ENCODE measurements at regions not wholly inside any gene's neighbourhood (a gene's known extent, or its start where the extent isn't known, plus 50 kb on each side); places are given as distances from the start of the nearest gene placed in this dataset.

GRCh38 chr16:51326131-51326856 is 175.2 kb upstream of the SALL1 start:
- Histone ChIP-seq H2AFZ (ENCODE audit: low read depth, low read length) (no peak overlapping the region), H3K4me2 (ENCODE audit: low read length) (no peak overlapping the region), H3K27me3 (ENCODE audit: low read depth, low read length) (no peaks in the 10 kb centered on the region), H3K4me3 (ENCODE audit: low read length) (no peak overlapping the region), H3K36me3 (replicated peaks; ENCODE audit: low read depth, low read length) (no peaks in the 10 kb centered on the region), H3K9ac (ENCODE audit: low read length) (no peak overlapping the region), H3K27ac (ENCODE audit: low read length) (no peak overlapping the region), H3K4me1 (ENCODE audit: low read length) (no peaks in the 10 kb centered on the region), H4K20me1 (ENCODE audit: insufficient read depth, low read length) (no peaks in the 10 kb centered on the region), H3K79me2 (ENCODE audit: low read length) (no peaks in the 10 kb centered on the region), H3K9me3 (ENCODE audit: insufficient read depth, low read length) (no peaks in the 10 kb centered on the region)
- no peak for TF ChIP-seq EZH2phosphoT487 (IDR thresholded peaks at IDR 0.05; ENCODE audit: low read depth)
- TF ChIP-seq, protein P1, sequence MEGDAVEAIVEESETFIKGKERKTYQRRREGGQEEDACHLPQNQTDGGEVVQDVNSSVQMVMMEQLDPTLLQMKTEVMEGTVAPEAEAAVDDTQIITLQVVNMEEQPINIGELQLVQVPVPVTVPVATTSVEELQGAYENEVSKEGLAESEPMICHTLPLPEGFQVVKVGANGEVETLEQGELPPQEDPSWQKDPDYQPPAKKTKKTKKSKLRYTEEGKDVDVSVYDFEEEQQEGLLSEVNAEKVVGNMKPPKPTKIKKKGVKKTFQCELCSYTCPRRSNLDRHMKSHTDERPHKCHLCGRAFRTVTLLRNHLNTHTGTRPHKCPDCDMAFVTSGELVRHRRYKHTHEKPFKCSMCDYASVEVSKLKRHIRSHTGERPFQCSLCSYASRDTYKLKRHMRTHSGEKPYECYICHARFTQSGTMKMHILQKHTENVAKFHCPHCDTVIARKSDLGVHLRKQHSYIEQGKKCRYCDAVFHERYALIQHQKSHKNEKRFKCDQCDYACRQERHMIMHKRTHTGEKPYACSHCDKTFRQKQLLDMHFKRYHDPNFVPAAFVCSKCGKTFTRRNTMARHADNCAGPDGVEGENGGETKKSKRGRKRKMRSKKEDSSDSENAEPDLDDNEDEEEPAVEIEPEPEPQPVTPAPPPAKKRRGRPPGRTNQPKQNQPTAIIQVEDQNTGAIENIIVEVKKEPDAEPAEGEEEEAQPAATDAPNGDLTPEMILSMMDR (IDR thresholded peaks at IDR 0.05; ENCODE audit: low read depth, low read length) = no peak

DNA sequence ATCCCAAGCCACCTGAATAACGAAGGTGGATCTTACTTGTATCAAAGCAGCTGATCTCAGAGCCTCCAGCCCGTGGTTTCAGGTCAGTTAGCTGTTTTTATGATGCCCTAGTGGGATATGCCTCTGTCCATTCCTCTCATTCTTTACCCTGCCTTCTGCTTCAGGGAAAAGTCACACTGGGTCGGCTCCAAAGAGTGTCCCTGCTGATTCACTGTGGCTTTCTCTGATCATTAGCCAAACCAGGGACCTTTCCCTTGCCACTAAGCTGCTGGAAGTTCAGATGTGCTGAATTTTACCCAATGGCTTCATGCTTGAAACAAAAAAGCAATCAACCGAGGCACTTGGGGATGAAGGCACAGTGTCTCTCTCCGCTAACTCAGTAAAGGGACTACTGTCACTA is 170.2 kb upstream of the SALL1 start:
- Histone ChIP-seq H3K4me1 (ENCODE audit: low read length) (no peaks in the 10 kb centered on the region), H3K9me3 (ENCODE audit: insufficient read depth, low read length) (no peaks in the 10 kb centered on the region), H3K27ac (ENCODE audit: low read length) (no peak overlapping the region), H3K4me3 (ENCODE audit: low read length) (no peak overlapping the region), H4K20me1 (ENCODE audit: insufficient read depth, low read length) (no peaks in the 10 kb centered on the region), H3K9ac (ENCODE audit: low read length) (no peak overlapping the region), H3K4me2 (ENCODE audit: low read length) (no peak overlapping the region), H3K79me2 (ENCODE audit: low read length) (no peaks in the 10 kb centered on the region), H2AFZ (ENCODE audit: low read depth, low read length) (no peak overlapping the region), H3K27me3 (ENCODE audit: low read depth, low read length) (no peaks in the 10 kb centered on the region), H3K36me3 (replicated peaks; ENCODE audit: low read depth, low read length) (no peaks in the 10 kb centered on the region)
- TF ChIP-seq, protein P1 (IDR thresholded peaks at IDR 0.05; ENCODE audit: low read depth, low read length) = no peak
- no peak for TF ChIP-seq EZH2phosphoT487 (IDR thresholded peaks at IDR 0.05; ENCODE audit: low read depth)

GRCh38 chr16:51317575-51317974 is 166.5 kb upstream of the SALL1 start:
- H3K36me3 ChIP-seq (replicated peaks; ENCODE audit: low read depth, low read length) = no peaks in the 10 kb centered on the region
- H4K20me1 ChIP-seq (ENCODE audit: insufficient read depth, low read length) = no peaks in the 10 kb centered on the region
- no peak overlapping the region for H3K4me3 ChIP-seq (ENCODE audit: low read length)
- no peaks in the 10 kb centered on the region for H3K79me2 ChIP-seq (ENCODE audit: low read length)
- no peak for TF ChIP-seq EZH2phosphoT487 (IDR thresholded peaks at IDR 0.05; ENCODE audit: low read depth)
- TF ChIP-seq, protein P1 (IDR thresholded peaks at IDR 0.05; ENCODE audit: low read depth, low read length) = no peak
- H3K4me1 ChIP-seq (ENCODE audit: low read length) = no peaks in the 10 kb centered on the region
- H3K4me2 ChIP-seq (ENCODE audit: low read length) = no peak overlapping the region
- no peak overlapping the region for H3K27ac ChIP-seq (ENCODE audit: low read length)
- no peak overlapping the region for H2AFZ ChIP-seq (ENCODE audit: low read depth, low read length)
- no peak overlapping the region for H3K9ac ChIP-seq (ENCODE audit: low read length)
- H3K9me3 ChIP-seq (ENCODE audit: insufficient read depth, low read length) = no peaks in the 10 kb centered on the region
- H3K27me3 ChIP-seq (ENCODE audit: low read depth, low read length) = no peaks in the 10 kb centered on the region

DNA sequence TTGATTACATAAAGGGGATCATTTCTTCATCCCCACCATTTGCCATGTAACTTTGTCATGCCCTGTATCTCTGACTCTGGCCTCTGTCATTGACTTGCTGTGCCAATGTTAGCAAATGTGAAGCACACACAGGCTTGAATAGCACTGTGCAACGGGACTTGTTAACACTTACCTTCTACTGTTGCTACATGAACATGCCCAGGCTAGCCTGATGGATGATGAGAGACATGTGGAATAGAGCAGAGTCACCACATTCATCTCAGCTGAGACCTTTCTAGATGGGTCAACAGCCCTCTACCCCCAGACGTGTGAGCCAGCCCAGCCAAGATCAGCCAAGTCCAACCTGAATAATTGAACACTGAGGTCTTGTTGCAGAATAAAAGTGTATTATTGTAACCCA is 162.1 kb upstream of the SALL1 start:
- no peaks in the 10 kb centered on the region for H3K9me3 ChIP-seq (ENCODE audit: insufficient read depth, low read length)
- no peaks in the 10 kb centered on the region for H3K27me3 ChIP-seq (ENCODE audit: low read depth, low read length)
- no peaks in the 10 kb centered on the region for H3K79me2 ChIP-seq (ENCODE audit: low read length)
- no peaks in the 10 kb centered on the region for H3K36me3 ChIP-seq (replicated peaks; ENCODE audit: low read depth, low read length)
- H2AFZ ChIP-seq (ENCODE audit: low read depth, low read length) = no peak overlapping the region
- H3K9ac ChIP-seq (ENCODE audit: low read length) = no peak overlapping the region
- no peak overlapping the region for H3K4me2 ChIP-seq (ENCODE audit: low read length)
- H3K4me3 ChIP-seq (ENCODE audit: low read length) = no peak overlapping the region
- no peak overlapping the region for H3K27ac ChIP-seq (ENCODE audit: low read length)
- H4K20me1 ChIP-seq (ENCODE audit: insufficient read depth, low read length) = no peaks in the 10 kb centered on the region
- H3K4me1 ChIP-seq (ENCODE audit: low read length) = no peaks in the 10 kb centered on the region
- no peak for TF ChIP-seq EZH2phosphoT487 (IDR thresholded peaks at IDR 0.05; ENCODE audit: low read depth)
